Suprapubic skin (tissue), 4 donors: ENCODE measurements at regions not wholly inside any gene's neighbourhood (a gene's known extent, or its start where the extent isn't known, plus 50 kb on each side); places are given as distances from the start of the nearest gene placed in this dataset.

Source experiments
- DNase-seq, 2 donors: peaks; one replicate each; pipeline ENCODE4 v3.0.0-alpha.2; 2019; ENCODE audit warnings: low spot score in 2 of 2
- H3K27ac ChIP-seq: fragments of 200-600 bp; sonication (generic); one replicate; pipeline ENCODE4 v1.5.1; 2019
- H3K27me3 ChIP-seq: fragments of 200-600 bp; sonication (generic); one replicate; pipeline ENCODE4 v1.5.1; 2019
- H3K36me3 ChIP-seq: fragments of 200-600 bp; sonication (generic); one replicate; pipeline ENCODE4 v1.5.1; 2019
- H3K4me1 ChIP-seq: fragments of 200-600 bp; sonication (generic); one replicate; pipeline ENCODE4 v1.5.1; 2019
- H3K4me3 ChIP-seq: fragments of 200-600 bp; sonication (generic); one replicate; pipeline ENCODE4 v1.5.1; 2019; ENCODE audit warnings: mild to moderate bottlenecking
- H3K9me3 ChIP-seq: fragments of 200-600 bp; sonication (generic); one replicate; pipeline ENCODE4 v1.5.1; 2019
- EP300 ChIP-seq: sonication (generic); formaldehyde crosslinking; IDR thresholded peaks from one replicate; pipeline ENCODE4 v1.6.1; 2017; ENCODE audit warnings: antibody characterized with exemption
- POLR2A ChIP-seq, 2 donors: fragments of 450-650 bp; IDR thresholded peaks; one replicate each; pipeline ENCODE4 v1.6.1; 2017; ENCODE audit warnings: antibody characterized with exemption in 2 of 2, mild to moderate bottlenecking in 2 of 2, moderate library complexity in 2 of 2
- POLR2AphosphoS5 ChIP-seq, 3 donors: sonication (generic); formaldehyde crosslinking; IDR thresholded peaks; one replicate each; pipeline ENCODE4 v1.6.1; 2017; ENCODE audit warnings: antibody characterized with exemption in 3 of 3
- WGBS: methylation state at CpG from one replicate; pipeline ENCODE4 v1.1.5; 2018; 5-methylcytosine and 5-hydroxymethylcytosine counted together
- TF ChIP-seq, protein P1 (sequence below), 2 donors: fragments of 200-600 bp in 1 of 2; fragments of 450-650 bp in 1 of 2; sonication (generic) in 1 of 2; IDR thresholded peaks; one replicate each; pipeline ENCODE4 v1.5.1; 2016 to 2019; ENCODE audit warnings: antibody characterized with exemption in 2 of 2, mild to moderate bottlenecking in 1 of 2, moderate library complexity in 1 of 2

DNA sequence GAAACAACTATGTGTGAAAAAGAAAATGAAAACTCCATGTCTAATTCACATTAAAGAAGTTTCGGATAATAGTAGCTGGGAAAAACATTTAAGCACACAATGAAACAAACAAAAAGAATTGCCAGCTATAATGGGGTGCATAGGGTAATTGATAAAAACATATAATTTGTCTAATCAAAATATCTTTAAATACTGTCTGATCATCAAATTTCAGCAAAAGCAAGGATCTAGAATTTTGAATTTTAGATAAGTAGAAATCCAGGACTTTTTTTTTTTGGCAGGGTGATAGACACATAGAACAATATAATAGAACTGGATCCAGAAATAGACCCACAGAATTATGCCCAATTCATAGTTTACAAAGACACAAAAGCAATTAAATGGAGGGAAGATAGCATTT is 585.0 kb downstream of the TAF11L14 start:
- Histone ChIP-seq H3K9me3 (no peaks in the 10 kb centered on the region), H3K27me3 (no peaks in the 10 kb centered on the region), H3K36me3 (no peaks in the 10 kb centered on the region), H3K4me1 (no peaks in the 10 kb centered on the region), H3K27ac (no peak overlapping the region), H3K4me3 (no peak overlapping the region)
- no peak for TF ChIP-seq EP300
- no peak for TF ChIP-seq POLR2AphosphoS5 (IDR thresholded peaks at IDR 0.05)
- TF ChIP-seq, protein P1, sequence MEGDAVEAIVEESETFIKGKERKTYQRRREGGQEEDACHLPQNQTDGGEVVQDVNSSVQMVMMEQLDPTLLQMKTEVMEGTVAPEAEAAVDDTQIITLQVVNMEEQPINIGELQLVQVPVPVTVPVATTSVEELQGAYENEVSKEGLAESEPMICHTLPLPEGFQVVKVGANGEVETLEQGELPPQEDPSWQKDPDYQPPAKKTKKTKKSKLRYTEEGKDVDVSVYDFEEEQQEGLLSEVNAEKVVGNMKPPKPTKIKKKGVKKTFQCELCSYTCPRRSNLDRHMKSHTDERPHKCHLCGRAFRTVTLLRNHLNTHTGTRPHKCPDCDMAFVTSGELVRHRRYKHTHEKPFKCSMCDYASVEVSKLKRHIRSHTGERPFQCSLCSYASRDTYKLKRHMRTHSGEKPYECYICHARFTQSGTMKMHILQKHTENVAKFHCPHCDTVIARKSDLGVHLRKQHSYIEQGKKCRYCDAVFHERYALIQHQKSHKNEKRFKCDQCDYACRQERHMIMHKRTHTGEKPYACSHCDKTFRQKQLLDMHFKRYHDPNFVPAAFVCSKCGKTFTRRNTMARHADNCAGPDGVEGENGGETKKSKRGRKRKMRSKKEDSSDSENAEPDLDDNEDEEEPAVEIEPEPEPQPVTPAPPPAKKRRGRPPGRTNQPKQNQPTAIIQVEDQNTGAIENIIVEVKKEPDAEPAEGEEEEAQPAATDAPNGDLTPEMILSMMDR (IDR thresholded peaks at IDR 0.05), result no peak
- TF ChIP-seq POLR2A (IDR thresholded peaks at IDR 0.05), result no peak
- no peak for DNase-seq
- 98% methylated on average over 1 of the region's 1 CpG for WGBS

DNA sequence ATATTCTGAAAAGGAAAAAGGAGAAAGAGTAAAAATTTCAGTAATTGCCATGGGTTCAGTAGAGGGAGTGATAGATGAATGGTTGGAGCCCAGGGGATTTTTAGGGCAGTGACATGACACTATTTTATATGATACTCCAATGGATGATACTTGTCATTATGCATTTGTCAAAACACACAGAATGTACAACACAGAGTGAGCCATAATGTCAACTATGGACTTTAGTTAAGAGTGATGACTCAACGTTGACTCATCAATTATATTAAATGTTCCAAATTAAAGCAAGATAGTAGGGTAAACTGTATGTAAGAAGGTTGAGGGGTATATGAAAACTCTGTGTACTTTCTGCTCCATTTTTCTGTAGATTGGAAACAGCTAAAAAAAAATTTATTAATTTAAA is 586.4 kb downstream of the TAF11L14 start:
- no peak for DNase-seq
- no peaks in the 10 kb centered on the region for H3K36me3 ChIP-seq
- no peaks in the 10 kb centered on the region for H3K4me1 ChIP-seq
- no peak overlapping the region for H3K27ac ChIP-seq
- H3K4me3 ChIP-seq, result no peak overlapping the region
- TF ChIP-seq POLR2AphosphoS5 (IDR thresholded peaks at IDR 0.05) (no peak), POLR2A (IDR thresholded peaks at IDR 0.05) (no peak), EP300 (no peak)
- TF ChIP-seq, protein P1 (IDR thresholded peaks at IDR 0.05), result no peak
- no peaks in the 10 kb centered on the region for H3K27me3 ChIP-seq
- WGBS, result 85% methylated on average over 1 of the region's 1 CpG
- H3K9me3 ChIP-seq, result no peaks in the 10 kb centered on the region

DNA sequence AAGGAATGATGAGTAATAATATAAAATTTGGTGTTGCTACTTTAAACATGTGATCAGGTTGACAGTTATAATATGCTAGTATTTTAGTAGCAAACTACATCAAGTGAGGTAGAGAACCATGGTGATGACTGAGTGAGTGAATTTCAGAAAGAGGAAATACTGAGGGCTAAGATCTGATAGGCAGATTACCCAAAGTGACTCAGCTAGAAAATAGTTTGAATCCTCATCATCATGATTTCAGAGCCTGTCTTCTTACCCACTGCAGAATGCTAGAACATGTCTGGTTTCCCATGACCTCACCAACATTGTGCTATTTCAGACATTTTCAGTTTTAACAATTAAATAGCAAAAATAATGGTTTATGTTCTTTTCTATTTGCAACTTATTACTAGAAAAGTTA is 602.1 kb downstream of the TAF11L14 start:
- Histone ChIP-seq H3K4me3 (no peak overlapping the region), H3K27ac (no peak overlapping the region), H3K27me3 (no peaks in the 10 kb centered on the region), H3K4me1 (no peaks in the 10 kb centered on the region), H3K36me3 (no peaks in the 10 kb centered on the region), H3K9me3 (no peaks in the 10 kb centered on the region)
- TF ChIP-seq, protein P1 (IDR thresholded peaks at IDR 0.05), result no peak
- no peak for TF ChIP-seq POLR2A (IDR thresholded peaks at IDR 0.05)
- TF ChIP-seq POLR2AphosphoS5 (IDR thresholded peaks at IDR 0.05), result no peak
- TF ChIP-seq EP300, result no peak
- no peak for DNase-seq

GRCh38 chr5:18238321-18238720 is 604.1 kb downstream of the TAF11L14 start:
- Histone ChIP-seq H3K36me3 (no peaks in the 10 kb centered on the region), H3K4me1 (no peaks in the 10 kb centered on the region), H3K27me3 (no peaks in the 10 kb centered on the region), H3K4me3 (no peak overlapping the region), H3K27ac (no peak overlapping the region), H3K9me3 (no peaks in the 10 kb centered on the region)
- DNase-seq, result no peak
- WGBS, result 58% methylated on average over 2 of the region's 2 CpGs
- TF ChIP-seq, protein P1 (IDR thresholded peaks at IDR 0.05), result no peak
- no peak for TF ChIP-seq POLR2A (IDR thresholded peaks at IDR 0.05)
- TF ChIP-seq EP300, result no peak
- no peak for TF ChIP-seq POLR2AphosphoS5 (IDR thresholded peaks at IDR 0.05)

GRCh38 chr5:18240971-18241370 is 606.7 kb downstream of the TAF11L14 start:
- 89% methylated on average over 1 of the region's 1 CpG for WGBS
- no peaks in the 10 kb centered on the region for H3K36me3 ChIP-seq
- H3K9me3 ChIP-seq, result peaks cover 1% of the 10 kb centered on the region
- H3K27ac ChIP-seq, result no peak overlapping the region
- H3K4me1 ChIP-seq, result no peaks in the 10 kb centered on the region
- H3K27me3 ChIP-seq, result no peaks in the 10 kb centered on the region
- no peak for TF ChIP-seq POLR2A (IDR thresholded peaks at IDR 0.05)
- no peak for TF ChIP-seq EP300
- TF ChIP-seq POLR2AphosphoS5 (IDR thresholded peaks at IDR 0.05), result no peak
- TF ChIP-seq, protein P1 (IDR thresholded peaks at IDR 0.05), result no peak
- no peak for DNase-seq
- H3K4me3 ChIP-seq, result no peak overlapping the region
